Vagina (tissue), 2 donors: ENCODE measurements at regions not wholly inside any gene's neighbourhood (a gene's known extent, or its start where the extent isn't known, plus 50 kb on each side); places are given as distances from the start of the nearest gene placed in this dataset.
"Not testable (repeated sequence)": the region's sequence is repeated elsewhere in the genome, so short reads cannot be mapped to it uniquely, and the experiment has no call there.

Experiments used
- DNase-seq, 2 donors: peaks; one replicate each; pipeline ENCODE4 v3.0.0-alpha.2; 2017; ENCODE audit errors: extremely low spot score in 2 of 2
- H3K27ac ChIP-seq: fragments of 200-600 bp; sonication (generic); one replicate; pipeline ENCODE4 v1.5.1; 2019
- H3K27me3 ChIP-seq: fragments of 200-600 bp; sonication (generic); one replicate; pipeline ENCODE4 v1.5.1; 2019
- H3K36me3 ChIP-seq, 2 donors: fragments of 200-600 bp; sonication (generic); one replicate each; pipeline ENCODE4 v1.5.1; 2017 to 2019
- H3K4me1 ChIP-seq: fragments of 200-600 bp; sonication (generic); one replicate; pipeline ENCODE4 v1.5.1; 2019
- H3K4me3 ChIP-seq, 2 donors: fragments of 200-600 bp; sonication (generic); 1 replicate in 1 of 2; 2 replicates in 1 of 2; pipeline ENCODE4 v1.5.1; 2016 to 2019
- H3K9me3 ChIP-seq: fragments of 200-600 bp; sonication (generic); one replicate; pipeline ENCODE4 v1.5.1; 2019
- POLR2A ChIP-seq, 2 donors: fragments of 450-650 bp; IDR thresholded peaks; one replicate each; pipeline ENCODE4 v1.6.1; 2017; ENCODE audit warnings: antibody characterized with exemption in 2 of 2, mild to moderate bottlenecking in 2 of 2, moderate library complexity in 2 of 2
- POLR2AphosphoS5 ChIP-seq, 2 donors: sonication (generic); formaldehyde crosslinking; IDR thresholded peaks; one replicate each; pipeline ENCODE4 v1.9.0; 2017; ENCODE audit warnings: antibody characterized with exemption in 2 of 2, mild to moderate bottlenecking in 2 of 2, low read depth in 1 of 2; ENCODE audit not compliant: insufficient read depth in 1 of 2
- intact Hi-C: fragments of 100-400 bp; cut with DNase I; formaldehyde crosslinking; loops from one replicate; pipeline ENCODE4 v1.15.1; 2023
- TF ChIP-seq, protein P1 (sequence below), 3 experiments: fragments of 450-650 bp in 2 of 3; fragments of 200-600 bp in 1 of 3; sonication (generic) in 1 of 3; IDR thresholded peaks; one replicate each; pipeline ENCODE4 v1.5.1; 2017 to 2019; ENCODE audit warnings: antibody characterized with exemption in 3 of 3, mild to moderate bottlenecking in 2 of 3, moderate library complexity in 2 of 3

GRCh38 chr6:140380427-140381218 lies 1006.2 kb upstream of the CITED2 start:
- Histone ChIP-seq H3K27me3 (no peaks in the 10 kb centered on the region), H3K4me3 (no peak overlapping the region), H3K9me3 (no peaks in the 10 kb centered on the region), H3K4me1 (no peaks in the 10 kb centered on the region), H3K36me3 (no peaks in the 10 kb centered on the region), H3K27ac (no peak overlapping the region)
- no peak for DNase-seq
- intact Hi-C loops = no loop called here
- TF ChIP-seq POLR2A (IDR thresholded peaks at IDR 0.05) (no peak), POLR2AphosphoS5 (IDR thresholded peaks at IDR 0.05; ENCODE audit: insufficient read depth in 1 of 2, low read depth in 1 of 2) (no peak)
- TF ChIP-seq, protein P1, sequence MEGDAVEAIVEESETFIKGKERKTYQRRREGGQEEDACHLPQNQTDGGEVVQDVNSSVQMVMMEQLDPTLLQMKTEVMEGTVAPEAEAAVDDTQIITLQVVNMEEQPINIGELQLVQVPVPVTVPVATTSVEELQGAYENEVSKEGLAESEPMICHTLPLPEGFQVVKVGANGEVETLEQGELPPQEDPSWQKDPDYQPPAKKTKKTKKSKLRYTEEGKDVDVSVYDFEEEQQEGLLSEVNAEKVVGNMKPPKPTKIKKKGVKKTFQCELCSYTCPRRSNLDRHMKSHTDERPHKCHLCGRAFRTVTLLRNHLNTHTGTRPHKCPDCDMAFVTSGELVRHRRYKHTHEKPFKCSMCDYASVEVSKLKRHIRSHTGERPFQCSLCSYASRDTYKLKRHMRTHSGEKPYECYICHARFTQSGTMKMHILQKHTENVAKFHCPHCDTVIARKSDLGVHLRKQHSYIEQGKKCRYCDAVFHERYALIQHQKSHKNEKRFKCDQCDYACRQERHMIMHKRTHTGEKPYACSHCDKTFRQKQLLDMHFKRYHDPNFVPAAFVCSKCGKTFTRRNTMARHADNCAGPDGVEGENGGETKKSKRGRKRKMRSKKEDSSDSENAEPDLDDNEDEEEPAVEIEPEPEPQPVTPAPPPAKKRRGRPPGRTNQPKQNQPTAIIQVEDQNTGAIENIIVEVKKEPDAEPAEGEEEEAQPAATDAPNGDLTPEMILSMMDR (IDR thresholded peaks at IDR 0.05) = no peak

DNA sequence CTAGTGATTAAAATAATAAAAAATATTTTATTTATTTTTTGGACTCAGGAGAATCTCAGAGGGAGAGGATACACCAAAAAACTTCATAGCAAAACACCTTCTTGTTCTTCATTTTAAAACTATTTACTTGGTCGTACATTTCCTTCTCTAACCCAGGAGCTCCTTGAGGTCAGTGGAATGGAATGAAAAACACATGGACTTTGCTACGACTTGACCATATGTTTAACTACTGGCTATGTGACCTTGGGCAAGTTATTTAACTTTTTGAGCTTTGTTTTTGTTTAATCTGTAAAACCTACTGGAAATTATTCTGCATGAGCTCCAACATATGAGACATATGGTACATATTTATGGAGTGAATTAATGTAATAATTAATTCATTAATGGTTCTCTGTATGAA lies 1005.5 kb upstream of the CITED2 start:
- Histone ChIP-seq H3K27ac (no peak overlapping the region), H3K4me1 (no peaks in the 10 kb centered on the region), H3K9me3 (no peaks in the 10 kb centered on the region), H3K36me3 (no peaks in the 10 kb centered on the region), H3K27me3 (no peaks in the 10 kb centered on the region), H3K4me3 (no peak overlapping the region)
- TF ChIP-seq, protein P1 (IDR thresholded peaks at IDR 0.05) = no peak
- TF ChIP-seq POLR2A (IDR thresholded peaks at IDR 0.05) (no peak), POLR2AphosphoS5 (IDR thresholded peaks at IDR 0.05; ENCODE audit: insufficient read depth in 1 of 2, low read depth in 1 of 2) (no peak)
- intact Hi-C loops = no loop called here
- no peak for DNase-seq

DNA sequence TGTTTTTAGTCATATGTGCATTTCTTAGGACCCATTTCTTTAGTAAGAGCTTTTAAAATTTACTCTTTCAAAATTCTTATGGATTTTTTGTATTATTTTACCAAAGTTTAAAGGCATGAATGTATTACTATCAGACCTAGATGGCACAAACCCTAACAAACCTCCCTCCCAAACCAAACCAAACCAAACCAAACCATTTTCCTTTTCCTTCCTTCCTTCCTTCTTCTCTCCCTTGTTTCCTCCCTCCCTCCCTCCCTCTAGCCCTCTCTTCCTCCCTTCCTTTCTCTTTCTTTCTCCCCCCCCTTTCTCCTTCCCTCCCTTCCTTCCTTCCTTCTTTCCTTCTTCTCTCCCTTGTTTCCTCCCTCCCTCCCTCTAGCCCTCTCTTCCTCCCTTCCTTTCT lies 1001.8 kb upstream of the CITED2 start:
- TF ChIP-seq POLR2AphosphoS5 (IDR thresholded peaks at IDR 0.05; ENCODE audit: insufficient read depth in 1 of 2, low read depth in 1 of 2) (no peak), POLR2A (IDR thresholded peaks at IDR 0.05) (no peak)
- TF ChIP-seq, protein P1 (IDR thresholded peaks at IDR 0.05) = no peak
- H3K9me3 ChIP-seq = no peaks in the 10 kb centered on the region
- no peaks in the 10 kb centered on the region for H3K27me3 ChIP-seq
- intact Hi-C loops = no loop called here
- H3K4me3 ChIP-seq = no peak overlapping the region
- no peaks in the 10 kb centered on the region for H3K4me1 ChIP-seq
- no peaks in the 10 kb centered on the region for H3K36me3 ChIP-seq
- H3K27ac ChIP-seq = no peak overlapping the region
- DNase-seq = no peak

DNA sequence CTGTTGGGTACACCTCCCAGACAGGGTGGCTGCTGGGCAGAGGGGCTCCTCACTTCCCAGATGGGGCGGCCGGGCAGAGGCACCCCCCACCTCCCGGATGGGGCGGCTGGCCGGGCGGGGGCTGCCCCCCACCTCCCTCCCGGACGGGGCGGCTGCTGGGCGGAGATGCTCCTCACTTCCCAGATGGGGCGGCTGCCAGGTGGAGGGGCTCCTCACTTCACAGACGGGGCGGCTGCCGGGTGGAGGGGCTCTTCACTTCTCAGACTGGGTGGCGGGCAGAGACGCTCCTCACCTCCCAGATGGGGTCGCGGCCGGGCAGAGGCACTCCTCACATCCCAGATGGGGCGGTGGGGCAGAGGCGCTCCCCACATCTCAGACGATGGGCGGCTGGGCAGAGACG lies 999.3 kb upstream of the CITED2 start:
- H3K27me3 ChIP-seq, intact Hi-C loops, DNase-seq: not testable (repeated sequence)

DNA sequence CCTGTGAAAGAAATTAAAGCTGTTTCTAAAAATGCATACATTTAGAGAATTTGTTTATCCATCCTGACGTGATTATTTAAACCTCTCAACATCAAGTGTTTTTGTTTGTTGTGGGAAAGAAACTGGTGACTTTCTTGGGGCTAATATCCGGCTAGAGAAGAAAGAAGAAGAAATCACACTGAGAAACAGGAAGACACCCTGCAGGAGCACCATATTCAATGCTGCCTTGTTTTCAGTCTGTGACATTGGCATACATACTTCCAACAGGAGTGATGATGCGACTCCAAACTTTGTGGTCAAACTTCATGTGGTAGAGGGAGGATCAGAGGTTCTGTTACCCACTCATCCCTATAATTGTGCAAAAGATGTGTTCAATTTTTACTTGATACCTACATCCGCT lies 997.6 kb upstream of the CITED2 start:
- H3K27me3 ChIP-seq = no peaks in the 10 kb centered on the region
- H3K36me3 ChIP-seq = no peaks in the 10 kb centered on the region
- no peaks in the 10 kb centered on the region for H3K9me3 ChIP-seq
- TF ChIP-seq POLR2A (IDR thresholded peaks at IDR 0.05) = no peak
- TF ChIP-seq, protein P1 (IDR thresholded peaks at IDR 0.05) = no peak
- TF ChIP-seq POLR2AphosphoS5 (IDR thresholded peaks at IDR 0.05; ENCODE audit: insufficient read depth in 1 of 2, low read depth in 1 of 2) = no peak
- no peak for DNase-seq
- intact Hi-C loops = no loop called here
- no peak overlapping the region for H3K4me3 ChIP-seq
- H3K4me1 ChIP-seq = no peaks in the 10 kb centered on the region
- no peak overlapping the region for H3K27ac ChIP-seq

More for the DNA sequence above, 999.3 kb upstream of the CITED2 start:
- H3K36me3 ChIP-seq, H3K4me1 ChIP-seq, H3K9me3 ChIP-seq, H3K4me3 ChIP-seq, H3K27ac ChIP-seq: not testable (repeated sequence)
